SW480 (cell line): ENCODE measurements at regions not wholly inside any gene's neighbourhood (a gene's known extent, or its start where the extent isn't known, plus 50 kb on each side); places are given as distances from the start of the nearest gene placed in this dataset.
"Not testable (repeated sequence)": the region's sequence is repeated elsewhere in the genome, so short reads cannot be mapped to it uniquely, and the experiment has no call there.

Experiments
- DNase-seq: peaks from one replicate; pipeline ENCODE4 v3.0.0-alpha.2; 2016; ENCODE audit warnings: low spot score

DNA sequence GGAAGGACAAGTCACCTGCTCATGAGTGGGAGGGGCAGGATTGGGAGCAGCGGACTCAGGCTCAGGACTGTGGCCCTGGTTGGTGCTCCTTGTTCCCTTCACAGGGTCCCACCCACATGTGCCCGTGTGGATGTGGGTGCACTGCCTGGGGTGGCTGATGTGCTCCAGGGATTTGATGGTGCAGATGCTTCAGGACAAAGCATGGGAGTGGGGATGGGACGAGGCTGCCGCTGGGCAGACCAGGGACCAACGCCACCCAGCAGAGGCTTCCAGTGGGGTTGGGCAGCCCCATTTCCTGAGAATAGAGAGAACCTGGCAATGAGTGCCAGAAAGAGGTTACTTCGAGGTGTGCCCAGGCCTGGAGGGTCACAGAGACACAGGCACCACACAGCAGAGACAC, 65.5 kb upstream of the IGLL5 start:
- no peak for DNase-seq

DNA sequence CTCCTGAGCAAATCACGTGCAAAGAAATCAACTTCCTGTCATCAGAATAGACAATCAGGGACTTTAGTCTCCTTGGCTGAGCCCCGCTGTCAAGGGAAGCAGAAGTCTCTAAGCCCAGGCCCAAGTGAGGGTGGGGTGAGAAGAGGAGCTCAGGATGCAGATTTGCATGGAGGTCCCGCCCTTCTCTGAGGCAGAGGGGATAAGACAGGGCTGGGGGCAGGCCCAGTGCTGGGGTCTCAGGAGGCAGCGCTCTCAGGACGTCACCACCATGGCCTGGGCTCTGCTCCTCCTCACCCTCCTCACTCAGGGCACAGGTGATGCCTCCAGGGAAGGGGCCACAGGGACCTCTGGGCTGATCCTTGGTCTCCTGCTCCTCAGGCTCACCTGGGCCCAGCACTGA, 65.1 kb upstream of the IGLL5 start:
- not testable (repeated sequence) for DNase-seq

DNA sequence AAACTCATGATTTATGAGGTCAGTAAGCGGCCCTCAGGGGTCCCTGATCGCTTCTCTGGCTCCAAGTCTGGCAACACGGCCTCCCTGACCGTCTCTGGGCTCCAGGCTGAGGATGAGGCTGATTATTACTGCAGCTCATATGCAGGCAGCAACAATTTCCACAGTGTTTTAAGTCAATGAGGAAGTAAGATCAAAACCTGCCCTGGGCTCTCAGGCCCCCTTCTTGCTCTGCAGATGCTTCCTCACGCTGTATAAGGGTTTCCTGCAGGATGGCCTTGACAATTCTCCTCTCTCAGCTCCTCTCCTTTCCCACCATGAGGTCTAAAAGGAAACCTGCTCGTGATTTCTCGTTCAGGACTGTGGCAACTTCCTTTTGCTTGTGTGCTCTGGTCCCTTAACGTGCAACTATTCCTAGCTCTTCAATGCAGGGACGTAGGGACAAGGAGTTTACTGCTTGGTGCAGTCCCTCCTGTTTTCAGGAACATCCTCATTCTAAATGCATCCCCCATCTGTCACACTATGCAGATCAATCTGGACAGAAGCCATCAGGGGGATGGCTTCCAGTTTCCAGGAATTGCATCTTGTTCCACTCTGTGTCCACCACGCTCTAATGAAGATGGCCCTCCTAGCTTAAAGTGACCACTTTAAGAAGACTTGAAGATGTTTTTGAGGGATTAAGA, 64.3 kb upstream of the IGLL5 start:
- DNase-seq, result no peak

DNA sequence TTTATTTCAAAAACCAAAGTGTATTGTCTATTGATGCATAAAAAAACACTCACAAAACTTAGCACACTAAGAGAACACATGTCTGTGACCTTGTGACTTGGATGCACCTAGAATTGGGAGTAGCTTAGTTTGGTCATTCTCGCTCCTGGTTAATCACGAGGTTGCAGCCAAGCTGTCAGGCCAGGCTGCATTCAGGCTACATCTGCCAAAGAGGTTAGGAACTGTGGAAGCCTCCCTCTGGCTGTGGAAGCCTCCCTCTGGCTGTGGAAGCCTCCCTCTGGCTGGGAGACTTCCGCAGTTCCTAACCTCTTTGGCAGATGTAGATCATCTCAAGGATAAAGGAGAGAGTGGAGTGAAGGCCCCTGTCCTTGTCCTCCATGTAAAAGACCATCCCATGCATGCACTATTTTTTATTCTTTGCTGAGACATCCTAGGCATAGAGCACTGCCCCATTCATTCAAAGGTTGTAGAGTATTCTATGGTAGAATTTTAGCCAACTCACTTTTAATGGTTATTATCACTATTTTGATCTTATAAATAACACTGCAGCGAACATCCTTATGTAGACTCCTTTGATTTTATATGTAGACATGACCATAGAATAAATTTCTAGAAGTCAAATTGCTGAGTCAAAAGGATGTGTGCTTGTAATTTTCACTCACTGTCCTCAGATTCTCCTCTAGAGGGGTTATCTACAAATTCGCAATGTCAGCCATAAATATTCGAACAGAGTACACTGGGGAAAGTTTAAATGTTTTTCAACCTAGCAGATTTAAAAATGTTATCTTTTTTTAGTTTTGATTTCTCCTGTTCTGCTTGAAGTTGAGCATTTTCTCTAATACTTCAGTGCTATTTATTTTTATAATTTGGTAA, 63.0 kb upstream of the IGLL5 start:
- DNase-seq, result no peak

DNA sequence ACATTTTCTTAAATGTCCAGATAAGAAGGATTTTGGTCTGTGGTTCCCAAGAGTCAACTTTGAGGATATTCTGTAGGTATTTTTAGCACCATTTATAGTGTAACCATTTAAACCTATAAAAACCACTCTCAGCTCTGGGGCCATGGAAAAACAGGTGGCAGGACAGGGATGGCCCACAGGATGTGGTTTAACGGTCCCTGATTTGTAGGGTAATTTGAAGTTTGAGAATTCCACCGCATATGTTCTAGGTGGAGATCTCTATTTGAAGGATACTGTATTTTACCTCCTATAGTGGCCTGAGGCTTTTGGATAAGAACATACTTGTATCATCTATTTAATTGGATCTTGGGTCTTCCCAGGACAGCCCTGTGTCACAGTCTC, 62.4 kb upstream of the IGLL5 start:
- DNase-seq, result no peak

DNA sequence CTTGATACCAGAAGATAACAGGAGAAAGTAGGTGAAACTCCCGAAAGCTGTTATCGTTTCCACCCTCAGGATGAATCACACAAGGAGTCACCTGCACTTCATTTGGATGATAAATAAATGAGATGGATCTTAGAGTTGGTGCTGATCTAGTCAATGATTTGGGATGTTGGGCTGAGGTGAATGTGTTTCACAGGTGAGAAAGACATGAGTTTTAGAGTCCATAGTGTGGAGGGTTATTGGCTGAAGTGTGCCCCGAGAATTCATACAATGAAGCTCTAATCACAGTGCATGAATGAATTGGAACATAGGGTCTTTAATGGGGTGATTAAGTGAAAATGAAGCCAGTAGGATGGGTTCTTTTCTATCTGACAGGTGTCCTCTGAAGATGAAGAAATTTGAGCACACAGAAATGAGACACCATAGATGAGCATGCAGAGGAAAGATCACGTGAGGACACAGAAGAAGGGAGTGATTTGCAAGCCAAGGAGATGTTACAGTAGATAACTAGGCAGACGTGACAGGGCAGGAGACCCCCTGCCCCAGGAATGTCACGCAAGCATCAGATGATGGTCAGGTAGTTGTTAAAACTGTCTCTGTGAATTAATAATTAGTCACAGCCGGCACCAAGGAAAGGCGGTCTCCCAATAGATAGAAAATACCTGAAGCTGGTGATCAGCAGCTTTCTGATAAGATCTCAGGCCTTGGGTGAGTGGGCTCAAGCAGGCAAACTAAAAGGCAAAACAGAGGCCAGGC, 60.3 kb upstream of the IGLL5 start:
- DNase-seq, result no peak

DNA sequence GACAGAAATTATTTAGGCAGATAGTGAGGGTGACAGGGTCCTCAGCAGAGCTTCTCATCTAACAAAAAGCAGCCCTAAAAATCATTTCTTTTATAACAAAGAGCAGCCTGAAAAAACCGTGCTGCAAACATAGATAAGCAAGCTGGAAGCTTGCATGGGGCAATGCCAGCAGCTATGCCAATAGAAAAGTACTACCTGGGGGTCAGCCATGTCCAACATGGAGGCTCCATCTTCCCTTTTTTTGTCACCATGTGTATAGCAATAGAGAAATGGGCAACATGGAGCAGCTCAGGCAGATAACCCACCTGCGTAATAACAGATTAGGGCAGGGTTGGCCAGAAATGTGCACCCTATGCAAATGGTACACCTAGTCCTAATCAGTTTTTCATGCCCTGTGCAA, 57.4 kb upstream of the IGLL5 start:
- no peak for DNase-seq

DNA sequence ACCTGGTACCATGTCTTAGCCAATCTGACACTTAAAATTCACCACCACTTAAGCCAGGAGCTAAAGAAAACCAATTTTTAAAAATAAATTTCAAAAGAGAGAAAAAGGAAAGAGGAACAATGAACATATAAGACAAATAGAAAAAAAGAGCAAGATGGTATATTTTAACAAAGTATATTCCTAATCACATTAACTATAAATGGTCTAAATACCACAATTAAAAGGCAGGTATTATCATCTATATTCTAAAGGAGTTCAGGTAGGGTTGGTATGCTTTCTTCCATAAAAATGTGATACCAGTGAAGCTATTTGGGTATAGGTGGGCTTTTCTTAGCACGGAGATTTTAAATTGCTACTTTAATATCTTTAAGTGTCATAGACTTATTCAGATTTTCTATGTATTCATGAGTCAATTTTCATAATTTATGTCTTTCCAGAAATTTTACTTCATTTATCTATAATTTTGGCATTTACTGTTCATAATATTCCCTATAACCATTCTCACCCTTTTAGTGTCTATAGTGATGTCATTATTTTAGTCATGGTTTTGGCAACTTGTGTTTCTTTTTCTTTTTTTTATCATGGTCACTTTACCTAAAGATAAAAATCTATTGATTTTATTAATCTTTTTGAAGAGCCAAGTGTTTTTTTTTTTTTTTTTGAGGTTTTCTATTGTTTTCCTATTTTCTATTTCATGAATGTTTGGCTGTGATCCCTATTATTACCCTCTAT, 56.5 kb upstream of the IGLL5 start:
- no peak for DNase-seq

DNA sequence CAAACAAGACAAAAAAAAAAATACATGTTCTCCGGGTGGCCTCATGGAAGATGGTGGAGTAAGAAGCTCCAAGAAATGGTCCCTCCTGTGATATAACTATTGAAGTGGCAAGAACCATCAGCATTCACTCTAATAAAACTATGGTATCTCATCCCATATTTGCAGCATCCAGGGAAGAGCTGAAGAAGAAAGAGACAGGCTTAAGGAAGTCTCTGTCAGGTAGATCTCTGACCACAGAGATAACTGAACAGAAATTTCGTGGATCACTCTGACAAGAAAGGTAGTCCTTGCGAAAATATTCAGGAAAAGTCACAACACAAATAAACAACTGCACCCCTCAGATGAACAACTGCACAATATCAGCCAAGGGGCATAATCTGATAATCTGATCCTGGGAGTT, 54.6 kb upstream of the IGLL5 start:
- DNase-seq, result no peak

DNA sequence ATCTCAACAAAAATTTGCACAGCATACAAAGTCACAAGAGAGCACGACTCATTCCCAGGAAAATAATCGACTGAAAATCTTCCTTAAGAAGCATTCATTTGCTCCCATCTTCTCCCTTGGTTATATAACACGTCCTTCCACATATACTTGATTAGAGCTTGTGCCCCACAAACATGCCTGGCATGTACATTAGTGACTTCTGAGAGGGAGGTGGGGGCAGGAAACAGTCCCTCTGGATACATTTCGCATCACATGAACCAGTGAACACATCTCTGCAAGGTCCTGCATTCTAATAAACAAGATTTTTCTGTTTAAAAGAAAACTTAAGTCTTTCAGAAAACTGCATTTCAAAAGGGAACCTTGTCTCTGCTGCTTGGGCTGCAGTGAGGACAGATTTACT, 54.1 kb upstream of the IGLL5 start:
- DNase-seq, result no peak

DNA sequence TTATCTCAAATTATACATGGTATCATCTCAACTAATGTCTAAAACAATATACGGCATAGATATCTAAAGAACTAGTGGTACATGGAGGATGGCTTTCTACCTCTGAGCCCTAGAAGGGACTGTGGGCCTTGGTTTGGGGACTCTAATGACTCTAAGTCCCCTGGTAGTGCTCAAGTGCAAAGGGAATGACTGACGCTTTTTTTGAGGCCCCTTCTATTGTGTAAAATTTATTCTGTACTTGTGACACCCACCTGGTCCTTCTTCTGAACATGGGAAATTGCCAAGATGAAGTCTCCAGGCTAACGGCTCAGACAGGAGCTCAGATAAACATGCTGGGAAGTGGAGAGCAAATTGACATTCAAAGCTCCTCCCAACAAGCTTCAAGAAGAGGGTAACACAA, 53.4 kb upstream of the IGLL5 start:
- DNase-seq, result no peak

DNA sequence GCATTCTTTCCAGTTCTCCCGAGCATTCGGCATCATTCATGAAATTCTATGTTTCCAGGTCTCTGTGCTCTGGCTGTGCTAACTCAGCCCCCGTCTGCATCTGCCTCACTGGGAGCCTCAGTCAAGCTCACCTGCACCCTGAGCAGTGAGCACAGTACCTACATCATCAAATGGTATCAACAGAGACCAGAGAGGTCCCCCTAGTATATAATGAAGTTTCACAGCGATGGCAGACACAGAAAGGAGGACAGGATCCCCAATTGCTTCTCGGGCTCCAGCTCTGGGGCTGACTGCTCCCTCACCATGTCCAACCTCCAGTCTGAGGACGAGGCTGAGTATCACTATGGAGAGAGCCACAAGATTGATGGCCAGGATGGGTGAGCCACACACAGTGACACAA, 52.8 kb upstream of the IGLL5 start:
- DNase-seq, result no peak

DNA sequence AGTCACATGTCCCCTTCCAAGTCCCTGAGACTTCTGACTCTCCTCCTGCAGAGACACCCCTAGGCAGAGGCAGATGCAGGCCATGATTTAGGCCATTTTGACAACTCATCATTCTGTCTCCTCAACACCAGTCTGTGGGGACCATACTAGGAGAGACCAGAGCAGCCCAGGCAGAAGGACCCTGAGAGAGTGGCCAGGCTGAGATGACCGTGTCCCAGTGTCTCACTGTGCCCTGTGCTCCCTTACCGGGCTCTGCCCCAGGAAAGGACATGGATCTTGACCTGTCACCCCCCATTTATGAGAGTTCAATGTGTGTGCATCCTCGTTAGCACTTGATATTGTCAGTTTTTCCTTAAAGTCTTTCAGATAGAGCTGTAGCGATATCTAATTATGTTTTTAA, 52.4 kb upstream of the IGLL5 start:
- no peak for DNase-seq

DNA sequence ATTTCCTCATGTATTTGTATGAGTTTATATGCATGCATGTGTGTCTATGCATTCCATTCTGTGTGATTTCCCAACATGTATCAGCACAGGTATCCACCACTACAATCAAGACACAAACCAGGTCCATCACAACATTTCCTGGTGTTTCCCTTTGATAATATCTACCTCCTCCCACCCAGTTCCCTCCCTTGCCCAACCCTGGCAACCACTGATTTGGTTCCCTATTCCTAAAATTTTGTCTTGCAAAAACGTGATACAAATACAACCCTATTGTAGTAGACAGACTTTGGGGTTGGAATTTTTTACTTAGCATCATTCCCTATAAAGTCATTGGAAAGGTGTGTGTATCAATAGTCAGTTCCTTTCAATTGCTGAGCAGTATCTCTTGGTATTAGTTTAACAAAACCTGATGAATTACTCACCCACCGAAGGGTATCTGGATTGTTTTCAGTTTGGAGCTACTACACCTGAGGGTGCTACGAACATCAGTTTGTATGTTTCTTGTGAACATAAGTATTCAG, 51.8 kb upstream of the IGLL5 start:
- no peak for DNase-seq

DNA sequence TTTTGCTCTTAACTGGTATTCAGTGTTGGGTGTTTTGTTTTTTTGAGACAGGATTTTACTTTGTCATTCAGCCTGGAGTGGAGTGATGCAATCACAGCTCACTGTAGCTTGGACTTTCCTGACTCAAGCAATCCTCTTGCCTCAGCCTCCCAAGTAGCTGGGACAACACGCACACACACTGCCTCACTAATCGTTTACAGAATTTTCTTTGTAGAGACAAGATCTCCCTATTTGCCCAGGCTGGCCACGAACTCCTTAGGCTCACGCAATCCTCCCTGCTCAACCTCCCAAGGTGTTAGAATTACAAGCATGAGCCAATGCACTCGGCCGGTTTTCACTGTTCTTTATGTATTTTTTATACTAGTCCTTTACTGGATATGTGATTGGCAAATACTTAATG, 51.0 kb upstream of the IGLL5 start:
- no peak for DNase-seq
